Gastrocnemius medialis (tissue), 4 donors: ENCODE measurements at regions not wholly inside any gene's neighbourhood (a gene's known extent, or its start where the extent isn't known, plus 50 kb on each side); places are given as distances from the start of the nearest gene placed in this dataset.
"Not testable (repeated sequence)": the region's sequence is repeated elsewhere in the genome, so short reads cannot be mapped to it uniquely, and the experiment has no call there.

Source experiments
- CTCF ChIP-seq, 5 experiments: fragments of 450-650 bp in 3 of 5; fragments of 200-600 bp in 2 of 5; sonication (generic) in 2 of 5; IDR thresholded peaks in 4 of 5; conservative IDR thresholded peaks in 1 of 5; 1 replicate in 4 of 5; 2 replicates in 1 of 5; pipeline ENCODE4 v1.5.1; 2016 to 2019; ENCODE audit warnings: antibody characterized with exemption in 5 of 5, mild to moderate bottlenecking in 3 of 5, moderate library complexity in 3 of 5
- POLR2A ChIP-seq, 2 donors: fragments of 450-650 bp; IDR thresholded peaks; one replicate each; pipeline ENCODE4 v1.6.1; 2017; ENCODE audit warnings: antibody characterized with exemption in 2 of 2, mild to moderate bottlenecking in 2 of 2, moderate library complexity in 2 of 2

GRCh38 chr2:182508583-182508982, 81.7 kb upstream of the PDE1A start:
- TF ChIP-seq CTCF (IDR thresholded peaks at IDR 0.05 in 4 of 5, conservative IDR thresholded peaks at IDR 0.05 in 1 of 5); POLR2A (IDR thresholded peaks at IDR 0.05): not testable (repeated sequence)
